ENCODE measurements at regions not wholly inside any gene's neighbourhood (a gene's known extent, or its start where the extent isn't known, plus 50 kb on each side); places are given as distances from the start of the nearest gene placed in this dataset.

- Histone ChIP-seq H3K27ac (replicated peaks) (no peak overlapping the region), H3K27me3 (ENCODE audit: insufficient read depth, poor library complexity, severe bottlenecking) (peaks cover 4% of the 10 kb centered on the region), H3K4me3 (replicated peaks; ENCODE audit: insufficient read depth, low read length) (no peak overlapping the region)
- TF ChIP-seq, protein P1, sequence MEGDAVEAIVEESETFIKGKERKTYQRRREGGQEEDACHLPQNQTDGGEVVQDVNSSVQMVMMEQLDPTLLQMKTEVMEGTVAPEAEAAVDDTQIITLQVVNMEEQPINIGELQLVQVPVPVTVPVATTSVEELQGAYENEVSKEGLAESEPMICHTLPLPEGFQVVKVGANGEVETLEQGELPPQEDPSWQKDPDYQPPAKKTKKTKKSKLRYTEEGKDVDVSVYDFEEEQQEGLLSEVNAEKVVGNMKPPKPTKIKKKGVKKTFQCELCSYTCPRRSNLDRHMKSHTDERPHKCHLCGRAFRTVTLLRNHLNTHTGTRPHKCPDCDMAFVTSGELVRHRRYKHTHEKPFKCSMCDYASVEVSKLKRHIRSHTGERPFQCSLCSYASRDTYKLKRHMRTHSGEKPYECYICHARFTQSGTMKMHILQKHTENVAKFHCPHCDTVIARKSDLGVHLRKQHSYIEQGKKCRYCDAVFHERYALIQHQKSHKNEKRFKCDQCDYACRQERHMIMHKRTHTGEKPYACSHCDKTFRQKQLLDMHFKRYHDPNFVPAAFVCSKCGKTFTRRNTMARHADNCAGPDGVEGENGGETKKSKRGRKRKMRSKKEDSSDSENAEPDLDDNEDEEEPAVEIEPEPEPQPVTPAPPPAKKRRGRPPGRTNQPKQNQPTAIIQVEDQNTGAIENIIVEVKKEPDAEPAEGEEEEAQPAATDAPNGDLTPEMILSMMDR (IDR thresholded peaks at IDR 0.05; ENCODE audit: insufficient read depth, low read length) = no peak
- TF ChIP-seq SPI1 (IDR thresholded peaks at IDR 0.05; ENCODE audit: borderline replicate concordance, low read depth) = no peak
- no peak for TF ChIP-seq REST (IDR thresholded peaks at IDR 0.05; ENCODE audit: insufficient replicate concordance, low read depth)
- no peak for TF ChIP-seq POLR2AphosphoS5 (IDR thresholded peaks at IDR 0.05; ENCODE audit: low read depth)
- TF ChIP-seq GABPA (IDR thresholded peaks at IDR 0.05; ENCODE audit: low read depth) = no peak
- no peak for DNase-seq (ENCODE audit: low read depth in 1 of 2, low spot score in 1 of 2)
Observed at GRCh38 chr4:67344594-67345380, 200.5 kb downstream of the CENPC start.

- TF ChIP-seq REST (IDR thresholded peaks at IDR 0.05; ENCODE audit: insufficient replicate concordance, low read depth) (no peak), SPI1 (IDR thresholded peaks at IDR 0.05; ENCODE audit: borderline replicate concordance, low read depth) (no peak), POLR2AphosphoS5 (IDR thresholded peaks at IDR 0.05; ENCODE audit: low read depth) (no peak), GABPA (IDR thresholded peaks at IDR 0.05; ENCODE audit: low read depth) (no peak)
- TF ChIP-seq, protein P1 (IDR thresholded peaks at IDR 0.05; ENCODE audit: insufficient read depth, low read length) = no peak
- no peak for DNase-seq (ENCODE audit: low read depth in 1 of 2, low spot score in 1 of 2)
- H3K27ac ChIP-seq (replicated peaks) = no peak overlapping the region
- no peak overlapping the region for H3K4me3 ChIP-seq (replicated peaks; ENCODE audit: insufficient read depth, low read length)
- peaks cover 11% of the 10 kb centered on the region for H3K27me3 ChIP-seq (ENCODE audit: insufficient read depth, poor library complexity, severe bottlenecking)
Observed at GRCh38 chr4:67343199-67343598, 202.1 kb downstream of the CENPC start.

GRCh38 chr4:67342291-67342690 is 203.0 kb downstream of the CENPC start:
- no peak for DNase-seq (ENCODE audit: low read depth in 1 of 2, low spot score in 1 of 2)
- Histone ChIP-seq H3K27ac (replicated peaks) (no peak overlapping the region), H3K27me3 (ENCODE audit: insufficient read depth, poor library complexity, severe bottlenecking) (peaks cover 11% of the 10 kb centered on the region), H3K4me3 (replicated peaks; ENCODE audit: insufficient read depth, low read length) (no peak overlapping the region)
- TF ChIP-seq POLR2AphosphoS5 (IDR thresholded peaks at IDR 0.05; ENCODE audit: low read depth) (no peak), SPI1 (IDR thresholded peaks at IDR 0.05; ENCODE audit: borderline replicate concordance, low read depth) (peak; percentile 37; the same call in 1 of the 2 replicates)

DNA sequence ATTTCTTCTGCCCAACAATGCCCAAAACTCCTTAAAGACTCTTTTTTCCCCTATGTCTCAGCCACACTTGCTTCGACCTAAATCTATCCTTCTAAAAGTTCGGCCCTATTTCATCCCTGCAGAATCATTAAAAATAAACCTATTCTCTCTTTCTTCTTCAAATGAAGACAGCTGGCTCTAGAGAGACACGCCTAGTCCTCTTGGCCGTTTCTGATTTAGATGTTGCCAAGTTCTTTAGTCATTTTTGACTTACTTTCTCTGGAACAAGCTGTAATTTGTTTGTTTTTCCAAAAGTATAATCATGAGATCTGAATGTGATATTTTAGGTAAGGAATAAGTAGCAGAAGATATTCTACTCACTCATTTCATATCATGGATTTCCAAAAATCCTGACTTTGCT is 211.6 kb downstream of the CENPC start:
- no peak overlapping the region for H3K4me3 ChIP-seq (replicated peaks; ENCODE audit: insufficient read depth, low read length)
- DNase-seq (ENCODE audit: low read depth in 1 of 2, low spot score in 1 of 2) = no peak
- TF ChIP-seq REST (IDR thresholded peaks at IDR 0.05; ENCODE audit: insufficient replicate concordance, low read depth) = no peak
- TF ChIP-seq SPI1 (IDR thresholded peaks at IDR 0.05; ENCODE audit: borderline replicate concordance, low read depth) = no peak
- TF ChIP-seq, protein P1 (IDR thresholded peaks at IDR 0.05; ENCODE audit: insufficient read depth, low read length) = no peak
- no peak for TF ChIP-seq GABPA (IDR thresholded peaks at IDR 0.05; ENCODE audit: low read depth)
- TF ChIP-seq POLR2AphosphoS5 (IDR thresholded peaks at IDR 0.05; ENCODE audit: low read depth) = no peak
- peaks cover 7% of the 10 kb centered on the region for H3K27me3 ChIP-seq (ENCODE audit: insufficient read depth, poor library complexity, severe bottlenecking)
- no peak overlapping the region for H3K27ac ChIP-seq (replicated peaks)

Data from HL-60 (cell line).